HG02610 (cell line): ENCODE measurements at regions not wholly inside any gene's neighbourhood (a gene's known extent, or its start where the extent isn't known, plus 50 kb on each side); places are given as distances from the start of the nearest gene placed in this dataset.
"Not testable (repeated sequence)": the region's sequence is repeated elsewhere in the genome, so short reads cannot be mapped to it uniquely, and the experiment has no call there.

Experiments
- ATAC-seq: cut with Tn5 transposase; IDR thresholded peaks from one replicate; pipeline ENCODE4 v1.9.1; 2021; ENCODE audit warnings: mild to moderate bottlenecking, moderate library complexity; ENCODE audit not compliant: unreplicated experiment

DNA sequence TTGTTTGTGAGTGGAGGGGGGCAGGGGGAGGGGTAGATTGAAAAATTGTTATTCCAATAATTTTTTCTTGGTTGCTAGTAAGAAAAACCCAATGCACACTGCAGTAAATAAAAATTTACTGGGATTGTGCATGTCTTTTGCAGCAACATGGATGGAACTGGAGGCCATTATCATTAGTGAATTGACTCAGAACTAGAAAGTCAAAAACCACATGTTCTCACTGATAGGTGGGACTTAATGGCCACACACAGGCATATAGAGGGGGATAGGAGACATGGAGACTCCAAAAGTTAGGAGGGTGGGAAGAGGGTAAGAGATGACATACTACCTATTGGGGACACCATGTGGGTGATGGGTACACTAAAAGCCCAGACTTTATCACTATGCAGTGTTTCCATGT lies 67.2 kb downstream of the BUB3 start:
- no peak for ATAC-seq

GRCh38 chr10:123222832-123223231 lies 68.6 kb downstream of the BUB3 start:
- ATAC-seq, result no peak

GRCh38 chr10:123227706-123228105 lies 73.5 kb downstream of the BUB3 start:
- ATAC-seq, result no peak

GRCh38 chr10:123229927-123230630 lies 75.9 kb downstream of the BUB3 start:
- no peak for ATAC-seq

DNA sequence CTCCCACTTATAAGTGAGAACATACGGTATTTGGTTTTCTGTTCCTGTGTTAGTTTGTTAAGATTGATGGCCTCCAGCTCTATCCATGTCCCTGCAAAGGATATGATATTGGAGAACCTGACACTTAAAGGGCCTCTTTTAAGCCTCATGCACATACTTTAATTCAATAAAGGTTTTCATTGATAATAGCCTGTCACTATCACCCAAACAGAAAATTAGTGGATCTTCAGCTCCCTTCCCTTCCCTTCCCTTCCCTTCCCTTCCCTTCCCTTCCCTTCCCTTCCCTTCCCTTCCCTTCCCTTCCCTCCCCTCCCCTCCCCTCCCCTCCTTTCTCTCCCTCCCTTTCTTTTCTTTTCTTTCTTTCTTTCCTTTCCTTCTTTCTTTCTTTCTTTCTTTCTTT lies 78.7 kb downstream of the BUB3 start:
- ATAC-seq, result not testable (repeated sequence)

DNA sequence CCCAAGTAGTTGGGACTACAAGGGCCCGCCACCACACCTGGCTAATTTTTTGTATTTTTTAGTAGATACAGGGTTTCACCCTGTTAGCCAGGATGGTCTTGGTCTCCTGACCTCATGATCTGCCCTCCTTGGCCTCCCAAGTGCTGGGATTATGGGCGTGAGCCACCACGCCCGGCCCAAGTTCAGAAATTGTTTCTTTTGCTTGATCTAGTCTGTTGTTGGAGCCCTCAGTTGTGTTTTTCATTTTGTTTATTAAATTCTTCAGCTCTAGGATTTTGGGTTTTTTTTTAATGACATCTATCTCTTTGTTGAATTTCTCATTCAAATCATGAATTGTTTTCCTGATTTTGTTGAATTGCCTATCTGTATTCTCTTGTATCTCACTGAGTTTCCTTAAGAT lies 80.8 kb downstream of the BUB3 start:
- not testable (repeated sequence) for ATAC-seq

- no peak for ATAC-seq
These were observed 81.9 kb downstream of the BUB3 start for GRCh38 chr10:123236126-123236525.

GRCh38 chr10:123240250-123240649 lies 86.0 kb downstream of the BUB3 start:
- no peak for ATAC-seq

- no peak for ATAC-seq
These were observed 86.6 kb downstream of the BUB3 start for GRCh38 chr10:123240776-123241175.

DNA sequence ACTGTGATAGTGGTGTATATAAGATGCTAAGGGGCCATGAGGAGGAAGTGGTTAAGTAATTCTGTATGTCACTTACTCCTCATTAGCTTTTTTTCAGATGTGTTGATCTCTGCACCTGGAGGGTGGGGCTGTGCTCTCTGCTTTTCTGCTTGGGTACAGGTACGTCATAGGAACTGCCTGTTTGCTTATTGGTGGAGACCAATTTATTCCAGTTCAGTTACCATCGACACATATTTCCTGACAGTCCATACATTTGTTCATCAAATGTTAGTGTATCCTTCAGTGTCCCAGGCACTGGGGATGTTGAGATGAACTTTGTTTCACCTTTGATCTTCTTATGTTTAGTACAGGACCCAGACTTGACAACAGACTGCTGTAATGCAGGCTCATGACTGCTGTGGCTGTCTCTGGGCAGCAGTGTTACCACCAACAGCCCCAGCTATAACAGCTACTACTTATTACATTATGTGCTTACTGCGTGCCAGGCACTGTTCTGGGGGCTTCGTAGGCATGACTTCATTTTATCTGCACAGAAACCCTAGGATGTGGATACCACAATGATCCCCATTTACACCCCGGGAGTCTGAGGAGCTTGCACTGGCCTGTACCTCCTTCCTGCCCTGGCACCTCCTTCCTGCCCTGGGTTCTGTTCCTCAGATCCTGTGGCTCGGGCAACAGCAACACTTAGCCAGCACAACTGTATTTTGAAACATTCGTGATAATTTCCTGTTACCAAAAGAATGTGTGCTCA lies 87.4 kb downstream of the BUB3 start:
- ATAC-seq, result no peak

DNA sequence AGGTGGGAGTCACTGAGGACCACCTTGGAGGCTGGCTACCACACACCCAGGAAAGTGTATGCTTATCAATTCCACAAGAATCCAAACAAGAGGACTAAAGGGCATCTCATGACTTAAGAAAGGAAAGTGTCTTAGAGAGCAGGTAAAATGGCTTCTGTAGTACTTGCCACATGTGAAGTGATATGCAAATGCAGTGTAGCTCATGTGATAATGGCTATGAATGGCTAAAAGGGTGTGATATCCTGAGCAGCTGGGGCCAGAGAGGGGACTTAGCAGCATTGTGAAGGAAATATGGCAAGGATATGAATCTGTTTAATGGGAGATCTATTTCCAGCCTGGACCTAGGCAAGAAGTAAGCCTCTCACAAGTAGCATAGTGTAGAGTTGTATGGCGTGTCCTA lies 90.5 kb downstream of the BUB3 start:
- ATAC-seq, result no peak

GRCh38 chr10:123245264-123245663 lies 91.1 kb downstream of the BUB3 start:
- ATAC-seq, result no peak

DNA sequence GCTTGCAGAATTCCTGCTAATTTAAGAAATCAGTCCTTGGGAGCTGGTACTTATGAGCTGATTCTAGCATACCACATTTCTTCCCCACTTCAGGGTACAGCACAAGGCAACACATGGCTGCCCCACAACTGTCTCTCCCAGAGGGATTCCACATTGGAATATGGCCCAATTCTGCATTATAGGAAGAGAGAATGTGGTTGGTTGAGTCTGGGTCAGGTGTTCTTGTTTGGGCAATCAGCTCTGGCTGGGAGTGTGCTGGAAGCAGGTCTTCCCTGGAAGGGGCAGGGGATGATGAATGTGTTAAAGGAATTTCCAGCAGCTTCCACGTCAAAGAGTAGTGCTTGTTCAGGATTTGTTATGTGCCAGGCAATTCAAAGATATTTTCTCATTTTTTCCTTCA lies 95.7 kb downstream of the BUB3 start:
- no peak for ATAC-seq

DNA sequence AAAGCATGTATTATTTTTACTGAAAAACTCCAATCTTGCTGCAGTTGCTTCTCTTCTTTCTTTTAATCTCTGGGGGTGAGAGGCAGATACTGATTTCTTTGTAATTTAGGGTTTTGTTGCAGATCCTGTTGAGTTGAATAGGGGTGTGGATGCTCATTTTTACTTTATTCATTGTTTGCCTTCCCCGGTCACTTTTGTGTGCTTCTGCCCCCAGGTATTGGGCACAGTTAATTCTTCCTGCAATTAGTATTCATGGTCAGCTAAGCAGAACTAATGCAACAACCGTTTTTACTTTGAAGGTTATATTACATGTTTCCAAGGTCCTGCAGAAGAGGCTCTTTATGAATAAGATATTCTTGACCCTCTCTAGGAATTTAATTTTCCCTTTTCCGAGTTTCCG lies 96.4 kb downstream of the BUB3 start:
- ATAC-seq, result no peak

DNA sequence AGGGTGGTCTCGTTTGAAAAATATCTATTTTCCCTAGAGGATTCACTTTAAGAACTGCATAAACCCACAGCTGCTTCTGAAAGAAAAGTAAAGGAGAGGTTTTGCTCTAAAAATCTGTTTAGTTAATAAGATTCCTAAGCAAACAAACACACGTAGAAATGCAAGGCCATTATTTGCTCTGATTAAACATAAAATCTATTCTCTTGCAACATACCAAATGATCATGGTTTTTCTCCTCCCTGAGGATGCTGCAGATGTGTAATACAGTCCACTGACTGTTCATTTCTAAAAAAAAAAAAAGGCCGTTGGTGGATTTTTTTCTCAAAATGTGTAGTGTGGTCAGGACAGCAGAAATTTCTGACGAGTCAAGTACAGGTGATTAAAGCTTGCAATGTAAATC lies 98.6 kb downstream of the BUB3 start:
- ATAC-seq, result no peak

GRCh38 chr10:123254343-123254742 lies 100.1 kb downstream of the BUB3 start:
- not testable (repeated sequence) for ATAC-seq

DNA sequence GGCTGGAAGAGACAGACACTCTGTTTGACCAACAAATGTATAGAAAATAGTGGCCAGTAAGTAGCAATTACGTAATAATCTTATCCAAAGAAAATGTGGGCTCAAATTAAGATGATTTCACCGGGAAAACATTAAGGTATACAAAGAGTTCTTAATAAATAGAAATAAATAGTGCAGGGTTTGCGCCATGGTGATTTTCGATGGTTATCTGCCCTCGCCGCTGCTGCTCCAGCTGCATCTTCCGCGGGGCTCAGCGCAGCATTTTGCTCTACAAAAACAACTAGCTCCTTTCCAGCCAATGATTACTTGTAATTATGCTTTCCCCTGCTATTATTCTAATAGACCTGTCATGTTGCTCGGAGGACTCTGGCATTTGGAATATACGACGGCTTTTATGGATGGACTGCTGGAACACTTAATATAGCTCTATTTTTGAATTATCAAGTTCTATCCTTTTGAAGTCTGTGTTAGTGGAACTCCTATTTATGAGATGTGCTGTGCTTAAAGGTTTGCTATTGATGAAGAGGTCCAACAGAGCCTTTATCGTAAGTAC lies 103.8 kb downstream of the BUB3 start:
- ATAC-seq, result no peak

DNA sequence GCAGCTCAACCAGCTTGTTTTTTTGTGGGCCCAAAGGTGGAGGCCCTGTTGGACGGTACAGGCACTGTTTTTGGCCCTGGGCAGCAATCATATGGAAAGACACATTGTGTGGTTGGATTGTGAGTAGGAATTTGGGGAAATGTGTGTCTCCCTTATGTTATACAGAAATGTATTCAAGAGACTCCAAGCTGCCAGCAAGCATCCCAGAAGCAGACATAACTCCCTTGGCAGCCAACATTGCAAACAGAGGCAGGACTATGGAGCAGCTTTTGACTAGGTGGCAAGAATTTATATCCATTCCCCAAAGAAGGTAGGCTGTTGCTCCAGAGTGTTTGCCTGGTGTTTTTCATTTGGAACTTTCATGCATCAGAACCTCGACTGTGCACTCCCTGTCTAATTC lies 104.9 kb downstream of the BUB3 start:
- ATAC-seq, result no peak

DNA sequence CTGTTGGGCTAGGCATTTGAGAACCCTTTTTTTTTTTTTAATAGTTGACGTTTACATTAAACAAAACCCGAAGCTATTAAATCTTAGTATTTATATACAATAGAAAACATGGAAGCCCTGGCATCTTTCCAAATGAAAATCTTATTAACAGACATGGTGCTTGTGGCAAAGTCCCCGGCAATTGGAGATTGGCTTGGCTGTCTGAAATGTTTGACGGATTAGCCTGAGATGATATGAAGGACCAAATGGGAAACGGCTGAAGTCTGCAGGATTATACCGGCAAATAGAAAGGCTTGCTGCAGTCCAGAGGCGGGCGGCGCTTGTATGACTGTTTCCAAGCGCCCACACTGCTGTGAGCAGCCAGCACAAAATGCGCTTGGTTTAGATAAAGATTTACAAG lies 105.6 kb downstream of the BUB3 start:
- ATAC-seq, result no peak

DNA sequence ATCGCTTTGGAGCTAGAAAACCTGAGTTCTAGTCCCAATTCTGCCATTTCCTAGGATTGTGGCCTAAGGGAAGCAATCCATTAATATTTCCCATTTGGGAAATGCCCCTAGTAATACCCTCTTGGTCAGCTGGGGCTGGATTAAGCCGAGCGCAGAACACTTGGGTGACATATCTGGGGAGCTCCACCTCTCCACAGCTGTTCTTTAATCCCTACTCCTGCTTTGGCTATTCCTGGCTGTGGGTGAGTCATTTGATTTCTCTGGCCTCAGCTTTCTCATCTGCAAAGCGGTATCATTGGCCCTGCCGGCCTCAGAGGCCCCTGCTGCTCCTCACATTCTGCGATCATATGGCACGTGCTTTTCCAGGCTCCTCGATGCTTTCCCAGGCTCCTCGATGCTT lies 108.3 kb downstream of the BUB3 start:
- ATAC-seq, result no peak

DNA sequence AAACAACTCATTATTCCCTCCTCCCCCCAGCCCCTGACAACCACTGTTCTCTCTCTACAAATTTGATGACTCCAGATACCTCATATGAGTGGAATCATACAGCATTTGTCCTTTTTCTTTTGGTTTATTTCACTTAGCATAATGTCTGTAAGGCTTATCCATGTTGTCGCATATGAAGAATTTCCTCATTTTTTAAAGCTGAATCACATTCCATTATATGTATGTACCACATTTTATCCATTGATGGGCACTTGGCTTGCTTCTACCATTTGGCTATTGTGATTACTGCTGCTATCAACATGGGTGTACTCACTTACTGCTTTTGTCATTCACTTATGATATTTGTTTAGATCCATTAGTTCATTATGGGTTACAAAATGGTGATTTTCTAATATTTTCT lies 112.8 kb downstream of the BUB3 start:
- no peak for ATAC-seq

- ATAC-seq, result no peak
These were observed 114.9 kb downstream of the BUB3 start for GRCh38 chr10:123269017-123269552.
